ENCODE measurements at regions not wholly inside any gene's neighbourhood (a gene's known extent, or its start where the extent isn't known, plus 50 kb on each side); places are given as distances from the start of the nearest gene placed in this dataset.
"Not testable (repeated sequence)": the region's sequence is repeated elsewhere in the genome, so short reads cannot be mapped to it uniquely, and the experiment has no call there.

DNA sequence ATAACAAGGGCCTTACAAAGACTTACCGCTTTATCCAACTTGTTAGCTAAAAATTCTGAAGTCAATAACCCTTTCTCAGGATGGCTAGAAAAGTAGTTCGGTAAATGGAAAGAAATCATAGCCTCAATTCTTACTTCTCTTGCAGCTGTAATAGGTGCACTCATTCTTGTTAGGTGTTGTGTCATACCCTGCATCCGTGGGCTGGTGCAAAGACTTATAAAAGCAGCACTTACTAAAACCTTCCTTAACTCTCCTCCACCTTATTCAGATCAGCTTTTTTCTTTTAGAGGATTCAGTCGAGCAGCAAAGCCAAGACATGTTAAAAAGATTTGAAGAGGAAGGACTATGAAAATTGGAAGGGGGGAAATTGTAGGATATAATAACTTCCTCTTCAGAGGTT lies 238.2 kb upstream of the DIO3 start:
- TF ChIP-seq, protein P1, sequence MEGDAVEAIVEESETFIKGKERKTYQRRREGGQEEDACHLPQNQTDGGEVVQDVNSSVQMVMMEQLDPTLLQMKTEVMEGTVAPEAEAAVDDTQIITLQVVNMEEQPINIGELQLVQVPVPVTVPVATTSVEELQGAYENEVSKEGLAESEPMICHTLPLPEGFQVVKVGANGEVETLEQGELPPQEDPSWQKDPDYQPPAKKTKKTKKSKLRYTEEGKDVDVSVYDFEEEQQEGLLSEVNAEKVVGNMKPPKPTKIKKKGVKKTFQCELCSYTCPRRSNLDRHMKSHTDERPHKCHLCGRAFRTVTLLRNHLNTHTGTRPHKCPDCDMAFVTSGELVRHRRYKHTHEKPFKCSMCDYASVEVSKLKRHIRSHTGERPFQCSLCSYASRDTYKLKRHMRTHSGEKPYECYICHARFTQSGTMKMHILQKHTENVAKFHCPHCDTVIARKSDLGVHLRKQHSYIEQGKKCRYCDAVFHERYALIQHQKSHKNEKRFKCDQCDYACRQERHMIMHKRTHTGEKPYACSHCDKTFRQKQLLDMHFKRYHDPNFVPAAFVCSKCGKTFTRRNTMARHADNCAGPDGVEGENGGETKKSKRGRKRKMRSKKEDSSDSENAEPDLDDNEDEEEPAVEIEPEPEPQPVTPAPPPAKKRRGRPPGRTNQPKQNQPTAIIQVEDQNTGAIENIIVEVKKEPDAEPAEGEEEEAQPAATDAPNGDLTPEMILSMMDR (IDR thresholded peaks at IDR 0.05; ENCODE audit: insufficient read depth, low read depth, low read length), result no peak
- H3K4me3 ChIP-seq (ENCODE audit: low read depth, low read length), result no peak overlapping the region
- no peak for DNase-seq (ENCODE audit: low read depth)

GRCh38 chr14:101323614-101324235 lies 237.6 kb upstream of the DIO3 start:
- not testable (repeated sequence) for H3K4me3 ChIP-seq (ENCODE audit: low read depth, low read length); DNase-seq (ENCODE audit: low read depth)

GRCh38 chr14:101325319-101325718 lies 236.0 kb upstream of the DIO3 start:
- H3K4me3 ChIP-seq (ENCODE audit: low read depth, low read length), result no peak overlapping the region
- TF ChIP-seq, protein P1 (IDR thresholded peaks at IDR 0.05; ENCODE audit: insufficient read depth, low read depth, low read length), result no peak
- no peak for DNase-seq (ENCODE audit: low read depth)

DNA sequence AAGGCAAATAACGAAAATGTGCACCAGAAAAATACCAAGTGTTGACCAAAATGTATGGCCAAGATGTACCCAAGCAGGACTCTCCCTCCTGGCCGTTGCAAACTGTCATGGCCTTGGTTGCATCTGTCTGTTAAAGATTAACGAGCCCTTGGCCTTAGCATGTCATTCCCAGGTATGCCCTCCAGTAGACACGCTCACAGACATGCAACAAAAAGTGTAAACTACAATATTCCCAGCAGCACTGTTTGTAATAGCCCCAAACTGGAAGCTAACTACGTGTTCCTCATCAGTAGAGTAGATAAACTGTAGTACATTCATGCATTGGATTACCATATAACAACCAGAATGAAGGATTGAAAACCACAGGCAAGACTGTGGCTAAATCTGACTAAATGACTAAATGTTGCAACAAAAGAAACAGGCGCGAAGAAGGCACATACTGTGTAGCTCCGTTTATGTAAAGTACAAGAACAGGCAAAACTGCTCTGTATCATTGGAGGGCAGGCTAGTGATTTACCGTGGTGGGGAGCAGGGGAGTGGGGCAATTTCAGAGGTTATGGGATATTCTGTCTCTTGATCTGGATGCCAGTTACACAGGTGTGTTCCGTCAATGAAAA lies 232.8 kb upstream of the DIO3 start:
- TF ChIP-seq, protein P1 (IDR thresholded peaks at IDR 0.05; ENCODE audit: insufficient read depth, low read depth, low read length), result no peak
- DNase-seq (ENCODE audit: low read depth), result no peak
- H3K4me3 ChIP-seq (ENCODE audit: low read depth, low read length), result no peak overlapping the region

- TF ChIP-seq, protein P1 (IDR thresholded peaks at IDR 0.05; ENCODE audit: insufficient read depth, low read depth, low read length), result no peak
- no peak overlapping the region for H3K4me3 ChIP-seq (ENCODE audit: low read depth, low read length)
- no peak for DNase-seq (ENCODE audit: low read depth)
Measured at GRCh38 chr14:101330416-101331140, 230.7 kb upstream of the DIO3 start.

DNA sequence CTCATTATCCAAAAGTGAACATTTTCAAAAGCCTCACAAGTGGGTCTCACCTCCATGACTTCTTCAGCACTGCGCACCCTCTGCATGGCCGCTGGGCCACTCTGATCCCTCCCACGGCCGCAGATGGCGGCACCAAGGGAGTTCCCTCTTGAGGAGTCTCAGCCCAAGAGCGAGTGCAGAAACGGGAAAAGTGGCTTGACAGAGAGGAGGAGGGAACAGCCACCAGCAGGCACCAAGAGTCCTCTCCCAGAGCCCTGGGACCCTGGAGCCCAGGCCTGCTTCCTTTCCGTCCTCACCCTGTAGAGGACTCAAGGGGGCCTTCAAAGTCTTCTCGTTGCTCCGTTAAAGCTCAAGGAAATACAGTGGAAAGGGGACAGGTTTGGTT lies 230.2 kb upstream of the DIO3 start:
- DNase-seq (ENCODE audit: low read depth), result no peak
- TF ChIP-seq, protein P1 (IDR thresholded peaks at IDR 0.05; ENCODE audit: insufficient read depth, low read depth, low read length), result no peak

DNA sequence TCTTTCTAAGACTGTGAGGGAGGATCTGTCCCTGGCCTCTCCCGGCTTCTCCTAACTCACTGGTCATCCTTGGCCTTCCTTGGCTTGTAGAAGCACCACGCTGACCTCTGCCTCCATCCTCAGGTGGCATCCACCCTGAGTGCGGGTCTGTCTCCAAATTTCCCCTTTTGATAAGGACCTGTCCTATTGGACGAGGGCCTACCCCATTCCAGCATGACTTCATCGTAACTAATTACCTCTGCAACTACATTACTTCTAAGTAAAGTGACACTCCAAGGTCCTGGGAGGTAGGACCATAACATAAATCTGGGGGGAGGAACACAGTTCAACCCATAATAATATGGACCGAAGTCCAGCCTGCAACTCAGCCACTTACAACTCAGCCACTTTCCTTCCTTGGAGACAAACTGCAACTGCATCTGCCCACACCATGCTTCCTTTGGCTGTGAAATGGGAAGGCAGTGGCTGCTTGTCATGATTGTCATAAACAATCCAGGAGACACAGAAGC lies 229.6 kb upstream of the DIO3 start:
- no peak overlapping the region for H3K4me3 ChIP-seq (ENCODE audit: low read depth, low read length)
- TF ChIP-seq, protein P1 (IDR thresholded peaks at IDR 0.05; ENCODE audit: insufficient read depth, low read depth, low read length), result no peak
- DNase-seq (ENCODE audit: low read depth), result no peak

More for the DNA sequence above, 230.2 kb upstream of the DIO3 start:
- H3K4me3 ChIP-seq (ENCODE audit: low read depth, low read length), result no peak overlapping the region
